GM21723 (cell line): ENCODE measurements at regions not wholly inside any gene's neighbourhood (a gene's known extent, or its start where the extent isn't known, plus 50 kb on each side); places are given as distances from the start of the nearest gene placed in this dataset.

Experiments used
- ATAC-seq: cut with Tn5 transposase; IDR thresholded peaks from one replicate; pipeline ENCODE4 v1.9.1; 2021; ENCODE audit warnings: mild to moderate bottlenecking, moderate library complexity; ENCODE audit not compliant: unreplicated experiment

GRCh38 chr10:107826171-107826570 lies 661.7 kb upstream of the SORCS1 start:
- no peak for ATAC-seq

- ATAC-seq, result peak; percentile 52
Observed at GRCh38 chr10:107814865-107815487, 650.5 kb upstream of the SORCS1 start.

GRCh38 chr10:107813451-107814162 lies 649.1 kb upstream of the SORCS1 start:
- ATAC-seq, result no peak

- ATAC-seq, result no peak
Observed at GRCh38 chr10:107809889-107810288, 645.4 kb upstream of the SORCS1 start.

GRCh38 chr10:107807836-107808235 lies 643.3 kb upstream of the SORCS1 start:
- ATAC-seq, result no peak

GRCh38 chr10:107806026-107806425 lies 641.5 kb upstream of the SORCS1 start:
- no peak for ATAC-seq

GRCh38 chr10:107803546-107803945 lies 639.0 kb upstream of the SORCS1 start:
- no peak for ATAC-seq

- ATAC-seq, result no peak
Observed at GRCh38 chr10:107800061-107800460, 635.6 kb upstream of the SORCS1 start.

GRCh38 chr10:107790271-107790670 lies 625.8 kb upstream of the SORCS1 start:
- no peak for ATAC-seq

GRCh38 chr10:107771066-107771465 lies 606.6 kb upstream of the SORCS1 start:
- no peak for ATAC-seq

- ATAC-seq, result no peak
Observed at GRCh38 chr10:107767185-107767584, 602.7 kb upstream of the SORCS1 start.

- no peak for ATAC-seq
Observed at GRCh38 chr10:107754814-107755213, 590.3 kb upstream of the SORCS1 start.

- ATAC-seq, result no peak
Observed at GRCh38 chr10:107749235-107749634, 584.7 kb upstream of the SORCS1 start.

- ATAC-seq, result no peak
Observed at GRCh38 chr10:107747851-107748250, 583.3 kb upstream of the SORCS1 start.

- ATAC-seq, result no peak
Observed at GRCh38 chr10:107741971-107742370, 577.5 kb upstream of the SORCS1 start.

- ATAC-seq, result no peak
Observed at GRCh38 chr10:107740962-107741690, 576.6 kb upstream of the SORCS1 start.

GRCh38 chr10:107739951-107740350 lies 575.4 kb upstream of the SORCS1 start:
- ATAC-seq, result no peak

- ATAC-seq, result no peak
Observed at GRCh38 chr10:107733328-107734130, 569.0 kb upstream of the SORCS1 start.

GRCh38 chr10:107732045-107732444 lies 567.5 kb upstream of the SORCS1 start:
- no peak for ATAC-seq

- no peak for ATAC-seq
Observed at GRCh38 chr10:107728807-107729206, 564.3 kb upstream of the SORCS1 start.

- ATAC-seq, result no peak
Observed at GRCh38 chr10:107727767-107728317, 563.3 kb upstream of the SORCS1 start.
